B cell (primary cell): ENCODE measurements at regions not wholly inside any gene's neighbourhood (a gene's known extent, or its start where the extent isn't known, plus 50 kb on each side); places are given as distances from the start of the nearest gene placed in this dataset.

ENCODE experiments used
- CTCF ChIP-seq: fragments of 200-600 bp; IDR thresholded peaks from one replicate; pipeline ENCODE4 v1.8.0; 2022; ENCODE audit warnings: antibody characterized with exemption, mild to moderate bottlenecking
- EZH2 ChIP-seq: IDR thresholded peaks from 2 replicates; pipeline ENCODE4 v1.6.1; 2012; ENCODE audit warnings: borderline replicate concordance, low read depth, mild to moderate bottlenecking, moderate library complexity, low read length; ENCODE audit not compliant: insufficient read depth, poor library complexity, severe bottlenecking

- TF ChIP-seq CTCF, result no peak
- TF ChIP-seq EZH2, result no peak
Measured at GRCh38 chr12:68529466-68529865, 81.2 kb upstream of the RAP1B start.
